IPS DF 6.9 (cell line): ENCODE measurements at regions not wholly inside any gene's neighbourhood (a gene's known extent, or its start where the extent isn't known, plus 50 kb on each side); places are given as distances from the start of the nearest gene placed in this dataset.

Experiments
- DNase-seq: peaks from one replicate; pipeline ENCODE4 v3.0.0-alpha.2; 2013; ENCODE audit warnings: low read depth, low spot score
- H3K27ac ChIP-seq: one replicate; pipeline ENCODE4 v1.5.1; 2013; ENCODE audit warnings: low read length, control low read depth
- H3K27me3 ChIP-seq: 2 replicates; pipeline ENCODE4 v1.6.1; 2013; ENCODE audit warnings: mild to moderate bottlenecking, low read length; ENCODE audit not compliant: control insufficient read depth, insufficient read depth
- H3K36me3 ChIP-seq: 2 replicates; pipeline ENCODE4 v1.6.1; 2013; ENCODE audit warnings: low read length; ENCODE audit not compliant: control insufficient read depth, insufficient read depth
- H3K4me1 ChIP-seq: 2 replicates; pipeline ENCODE4 v1.6.1; 2013; ENCODE audit warnings: low read length; ENCODE audit not compliant: control insufficient read depth, insufficient read depth
- H3K4me3 ChIP-seq: 2 replicates; pipeline ENCODE4 v1.5.1; 2013; ENCODE audit warnings: mild to moderate bottlenecking, low read length
- H3K9me3 ChIP-seq: 2 replicates; pipeline ENCODE4 v1.6.1; 2013; ENCODE audit warnings: low read length, inconsistent platforms; ENCODE audit not compliant: control insufficient read depth, insufficient read depth
- WGBS: extraction: QIAGEN DNeasy Blood & Tissue Kit; methylation state at CpG from one replicate; pipeline ENCODE4 v1.1.7; 2013; ENCODE audit warnings: mixed read lengths, missing lambda C conversion rate; ENCODE audit not compliant: insufficient read length, insufficient coverage; 5-methylcytosine and 5-hydroxymethylcytosine counted together

DNA sequence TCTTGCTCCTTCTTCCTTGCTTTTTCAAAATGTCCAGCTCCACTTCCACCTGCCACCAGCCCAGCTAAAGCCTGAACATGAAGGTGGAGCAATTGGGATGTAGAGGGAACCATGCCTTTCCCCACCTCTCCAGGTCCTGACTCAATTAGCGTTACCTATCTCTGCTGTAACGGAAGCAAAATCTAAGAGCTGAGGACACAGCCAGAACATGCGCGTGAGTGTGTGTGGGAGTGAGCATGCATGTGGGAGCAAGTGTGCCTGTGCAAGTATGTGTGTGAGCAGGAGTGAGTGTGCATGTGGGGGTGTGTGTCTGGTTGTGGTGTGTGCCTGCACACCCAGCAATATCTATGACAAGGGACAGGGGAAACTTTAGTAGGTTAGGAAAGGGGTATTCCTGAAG is 364.5 kb downstream of the MID1IP1 start:
- Histone ChIP-seq H3K36me3 (no peaks in the 10 kb centered on the region), H3K4me3 (no peak overlapping the region), H3K9me3 (no peaks in the 10 kb centered on the region), H3K27me3 (no peaks in the 10 kb centered on the region; the same call in 1 of the 2 replicates), H3K27ac (no peak overlapping the region), H3K4me1 (no peaks in the 10 kb centered on the region)
- no peak for DNase-seq
- no CpG with 5 or more reads among the region's 4 CpGs for WGBS

DNA sequence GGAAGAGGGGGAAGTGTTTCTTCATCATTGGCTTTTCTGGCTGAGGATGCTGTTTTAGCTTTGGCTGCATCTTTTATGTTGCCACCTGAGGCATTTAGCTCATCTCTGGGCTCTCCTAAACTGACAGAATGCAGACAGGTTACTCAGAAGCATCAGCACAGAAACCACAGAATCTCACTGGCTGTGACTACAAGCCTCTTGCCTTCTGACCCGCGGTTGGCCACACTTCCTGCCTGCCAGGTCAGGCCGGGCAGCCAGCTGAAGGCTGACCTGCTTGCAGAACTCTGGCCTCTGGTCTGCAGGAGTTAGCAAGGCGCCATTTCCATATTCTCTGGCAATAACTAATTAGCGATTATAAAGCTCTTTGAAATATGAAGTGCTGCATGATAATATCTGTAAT is 366.5 kb downstream of the MID1IP1 start:
- Histone ChIP-seq H3K4me3 (no peak overlapping the region), H3K4me1 (no peaks in the 10 kb centered on the region), H3K9me3 (no peaks in the 10 kb centered on the region), H3K27ac (no peak overlapping the region), H3K27me3 (no peaks in the 10 kb centered on the region; the same call in 1 of the 2 replicates), H3K36me3 (no peaks in the 10 kb centered on the region)
- no peak for DNase-seq
- WGBS = no CpG with 5 or more reads among the region's 5 CpGs

DNA sequence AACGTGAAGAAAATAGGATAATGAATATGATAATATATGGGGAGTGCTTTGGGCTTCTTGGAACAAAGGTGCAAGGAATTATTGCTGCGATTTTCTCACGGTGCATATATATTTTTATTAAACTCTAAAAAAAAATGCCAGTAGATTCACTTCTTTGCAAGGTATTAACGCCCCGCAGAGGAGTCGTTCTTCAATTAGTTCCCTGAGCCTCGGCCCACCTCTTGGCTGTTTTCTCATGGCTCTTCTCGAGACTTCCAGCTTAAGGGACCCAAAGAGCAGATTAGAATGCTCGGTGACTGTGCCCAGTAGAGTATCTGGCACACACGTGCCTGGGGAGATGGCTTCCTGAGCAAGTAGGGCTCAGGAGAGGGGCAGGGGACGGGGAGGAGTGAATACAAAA is 367.4 kb downstream of the MID1IP1 start:
- H3K9me3 ChIP-seq = no peaks in the 10 kb centered on the region
- WGBS = 100% methylated on average over 1 of the region's 11 CpGs
- DNase-seq = no peak
- H3K27me3 ChIP-seq = no peaks in the 10 kb centered on the region; the same call in 1 of the 2 replicates
- H3K4me3 ChIP-seq = no peak overlapping the region
- H3K4me1 ChIP-seq = no peaks in the 10 kb centered on the region
- H3K27ac ChIP-seq = no peak overlapping the region
- H3K36me3 ChIP-seq = no peaks in the 10 kb centered on the region

DNA sequence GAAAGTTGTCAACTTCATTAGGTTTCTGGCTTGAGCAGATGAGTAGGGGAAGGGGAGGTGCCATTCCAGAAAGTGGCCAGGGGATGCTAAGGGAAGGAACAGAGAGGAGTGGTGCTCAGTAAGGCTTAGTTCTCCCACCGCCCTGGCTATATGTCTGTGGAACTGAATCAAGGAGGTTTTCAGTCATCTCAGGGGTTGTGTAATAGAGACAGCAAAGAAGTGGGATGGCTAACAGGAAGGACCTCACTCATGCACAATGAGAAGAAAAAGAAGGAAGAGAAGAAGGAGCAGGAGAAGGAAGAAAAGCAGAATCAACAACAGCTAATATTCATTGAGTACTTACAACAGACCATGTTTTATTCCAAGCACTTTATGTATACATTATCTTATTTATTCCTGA is 368.7 kb downstream of the MID1IP1 start:
- Histone ChIP-seq H3K9me3 (no peaks in the 10 kb centered on the region), H3K4me3 (no peak overlapping the region), H3K27me3 (no peaks in the 10 kb centered on the region), H3K36me3 (no peaks in the 10 kb centered on the region), H3K27ac (no peak overlapping the region), H3K4me1 (no peaks in the 10 kb centered on the region)
- no CpG with 5 or more reads among the region's 1 CpG for WGBS
- DNase-seq = no peak

DNA sequence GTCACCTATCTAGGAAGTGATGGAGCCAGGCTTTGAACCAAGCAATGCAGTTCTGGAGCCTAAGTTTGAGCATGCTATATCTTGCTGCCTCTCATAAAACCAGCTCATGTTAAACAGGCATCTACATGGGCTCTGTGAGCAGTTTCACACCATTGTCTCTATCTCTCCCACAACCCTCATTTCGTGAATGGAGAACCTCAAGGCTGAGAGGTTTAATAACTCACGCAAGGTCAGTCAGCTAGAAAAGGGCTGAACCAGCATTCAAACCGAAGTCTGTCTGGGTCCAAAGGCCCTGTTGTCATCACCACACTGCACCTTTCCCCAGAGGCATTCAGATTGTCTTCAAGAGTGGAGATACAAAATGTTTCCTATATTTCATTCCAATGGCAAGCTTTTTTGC is 369.2 kb downstream of the MID1IP1 start:
- no peaks in the 10 kb centered on the region for H3K36me3 ChIP-seq
- no CpG with 5 or more reads among the region's 3 CpGs for WGBS
- no peak overlapping the region for H3K4me3 ChIP-seq

DNA sequence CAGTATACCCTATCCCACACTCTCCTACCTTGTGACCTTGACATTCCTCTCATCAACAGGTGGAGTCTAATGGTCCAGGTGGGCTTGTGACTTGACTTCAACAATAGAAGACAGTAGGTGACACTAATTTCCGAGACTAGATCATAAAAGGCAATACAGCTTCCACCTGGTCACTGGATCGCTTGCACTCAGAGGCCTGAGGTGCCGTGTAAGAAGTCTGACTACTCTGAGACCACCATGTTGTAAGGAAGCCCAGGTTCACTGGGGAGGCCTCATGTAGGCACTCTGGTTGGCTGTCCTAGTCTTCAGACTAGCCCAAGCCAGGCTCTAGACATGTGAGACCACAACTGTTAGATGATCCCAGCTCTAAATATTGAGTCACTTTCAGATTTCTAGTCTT is 370.4 kb downstream of the MID1IP1 start:
- H3K4me1 ChIP-seq = 0 out of 2 replicates have a peak, but pooled peaks cover 1% of the 10 kb centered on the region
- no CpG with 5 or more reads among the region's 3 CpGs for WGBS
- H3K27ac ChIP-seq = no peak overlapping the region
- no peaks in the 10 kb centered on the region for H3K36me3 ChIP-seq
- no peaks in the 10 kb centered on the region for H3K9me3 ChIP-seq
- no peak overlapping the region for H3K4me3 ChIP-seq
- no peak for DNase-seq
- H3K27me3 ChIP-seq = no peaks in the 10 kb centered on the region

More for the DNA sequence above, 369.2 kb downstream of the MID1IP1 start:
- Histone ChIP-seq H3K27ac (no peak overlapping the region), H3K27me3 (no peaks in the 10 kb centered on the region), H3K9me3 (no peaks in the 10 kb centered on the region), H3K4me1 (no peaks in the 10 kb centered on the region)
- no peak for DNase-seq

DNA sequence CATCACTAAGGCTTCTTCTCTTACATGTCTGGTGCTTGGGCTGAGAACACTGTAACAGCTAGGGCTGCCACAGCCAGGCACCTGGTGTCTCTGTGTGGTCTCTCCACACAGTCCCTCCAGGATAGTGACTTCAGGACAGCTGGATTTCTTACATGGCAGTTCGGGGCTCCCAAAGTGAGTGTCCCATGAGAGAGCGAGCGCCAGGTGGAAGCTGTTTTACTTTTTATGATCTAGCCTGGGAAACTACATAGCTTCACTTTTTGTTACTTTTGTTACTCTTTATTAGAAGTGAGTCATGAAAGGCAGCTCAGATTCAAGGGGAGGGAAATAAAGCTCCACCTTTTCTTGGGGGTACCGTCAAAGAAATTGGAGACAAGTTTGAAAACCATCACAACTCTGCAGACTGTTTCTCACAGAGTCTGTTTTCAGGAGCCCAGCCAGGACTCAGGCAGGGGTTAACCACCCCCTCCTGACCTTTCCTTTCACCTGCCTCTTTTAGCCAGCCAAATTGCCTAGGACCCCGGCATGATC is 373.0 kb downstream of the MID1IP1 start:
- H3K27ac ChIP-seq = no peak overlapping the region
- no peaks in the 10 kb centered on the region for H3K9me3 ChIP-seq
- no peak for DNase-seq
- no peaks in the 10 kb centered on the region for H3K36me3 ChIP-seq
- H3K4me1 ChIP-seq = 0 out of 2 replicates have a peak, but pooled peaks cover 1% of the 10 kb centered on the region
- H3K4me3 ChIP-seq = no peak overlapping the region
- WGBS = no CpG with 5 or more reads among the region's 5 CpGs
- no peaks in the 10 kb centered on the region for H3K27me3 ChIP-seq

DNA sequence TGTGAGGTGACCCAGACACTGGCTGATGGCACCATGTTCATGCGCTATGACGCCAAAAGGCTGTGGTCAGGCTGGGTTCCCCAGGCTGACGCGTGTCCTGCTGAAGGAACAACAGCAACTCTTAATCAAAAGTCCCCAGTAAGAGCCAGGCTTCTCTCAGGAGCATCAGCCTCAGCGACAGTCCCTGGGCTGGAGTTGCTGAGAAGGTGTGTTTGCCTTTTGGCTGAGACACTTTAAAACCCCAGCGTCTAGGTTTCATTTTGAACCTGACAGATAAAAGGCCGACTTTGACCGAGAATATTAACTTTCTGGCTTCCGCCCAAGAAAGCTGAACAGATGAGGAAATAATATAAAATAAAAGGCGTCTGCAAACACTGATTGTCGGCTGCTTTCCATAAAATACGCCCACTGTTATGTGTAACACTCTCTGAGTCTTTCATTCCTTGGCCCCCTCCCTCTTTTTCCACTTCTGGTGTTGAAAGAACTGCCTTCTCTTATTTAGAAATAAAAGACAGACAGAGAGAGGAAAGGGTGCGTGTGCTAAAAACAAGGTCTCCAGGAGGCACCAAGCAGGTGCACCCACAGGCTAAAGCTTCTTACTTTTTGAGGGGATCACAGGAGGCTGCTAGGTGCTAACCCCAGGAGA is 373.6 kb downstream of the MID1IP1 start:
- no CpG with 5 or more reads among the region's 13 CpGs for WGBS
- H3K9me3 ChIP-seq = no peaks in the 10 kb centered on the region
- H3K27me3 ChIP-seq = no peaks in the 10 kb centered on the region
- DNase-seq = no peak
- H3K4me3 ChIP-seq = no peak overlapping the region
- H3K4me1 ChIP-seq = 0 out of 2 replicates have a peak, but pooled peaks cover 1% of the 10 kb centered on the region
- no peaks in the 10 kb centered on the region for H3K36me3 ChIP-seq
- no peak overlapping the region for H3K27ac ChIP-seq

DNA sequence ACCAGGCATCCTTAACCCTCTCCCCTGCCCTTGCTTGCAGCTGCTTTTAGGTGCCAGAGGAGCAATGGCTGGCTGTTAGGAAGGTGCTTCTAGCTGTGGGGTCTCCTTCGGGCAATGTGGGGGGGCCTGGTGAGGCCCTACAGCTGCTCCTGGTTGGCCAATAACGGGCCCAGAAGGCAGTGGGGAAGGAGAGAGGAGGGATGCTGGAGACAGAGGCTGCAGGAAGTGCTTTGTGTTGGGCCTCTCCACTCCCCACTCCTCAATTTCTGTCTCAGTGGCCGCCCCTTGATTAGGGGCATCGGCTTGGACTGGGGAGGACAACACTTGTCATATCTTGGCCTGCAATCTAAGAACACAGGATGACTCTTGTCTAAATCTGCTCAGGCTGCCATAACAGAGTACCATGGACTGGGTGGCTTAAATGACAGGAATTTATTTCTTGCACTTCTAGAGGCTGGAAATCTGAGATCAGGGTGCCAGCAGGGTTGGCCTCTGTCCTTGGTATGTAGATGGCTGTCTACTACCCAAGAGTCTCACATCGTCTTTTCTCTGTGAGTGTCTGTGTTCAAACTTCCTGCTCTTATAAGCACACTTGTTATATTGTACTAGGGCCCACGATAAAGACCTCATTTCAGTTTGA is 374.3 kb downstream of the MID1IP1 start:
- Histone ChIP-seq H3K9me3 (no peaks in the 10 kb centered on the region), H3K4me3 (no peak overlapping the region), H3K36me3 (no peaks in the 10 kb centered on the region), H3K4me1 (0 out of 2 replicates have a peak, but pooled peaks cover 1% of the 10 kb centered on the region), H3K27me3 (no peaks in the 10 kb centered on the region), H3K27ac (no peak overlapping the region)
- no peak for DNase-seq
- WGBS = no CpG with 5 or more reads among the region's 6 CpGs

DNA sequence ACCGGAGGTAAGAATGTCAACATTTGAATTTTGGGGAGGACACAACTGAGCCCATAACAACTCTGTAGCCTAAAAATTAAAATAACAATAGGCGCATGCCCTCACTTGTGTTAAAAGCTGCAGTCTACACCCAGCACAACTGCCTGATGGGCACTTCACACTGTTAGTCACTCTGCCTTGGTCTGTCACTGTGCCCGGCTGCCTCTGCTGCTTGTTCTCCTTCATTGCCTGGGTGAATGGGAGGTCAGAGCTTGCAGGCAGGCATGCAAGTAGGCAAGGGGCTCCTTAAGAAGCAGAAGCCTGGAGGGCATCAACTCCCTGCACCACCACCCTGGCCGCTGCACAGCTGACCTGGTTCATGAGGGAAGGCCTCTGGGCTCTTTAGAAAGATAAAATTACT is 374.8 kb downstream of the MID1IP1 start:
- no peak for DNase-seq
- no peak overlapping the region for H3K4me3 ChIP-seq
- H3K36me3 ChIP-seq = no peaks in the 10 kb centered on the region
- H3K27me3 ChIP-seq = no peaks in the 10 kb centered on the region
- no peaks in the 10 kb centered on the region for H3K9me3 ChIP-seq
- H3K4me1 ChIP-seq = 0 out of 2 replicates have a peak, but pooled peaks cover 1% of the 10 kb centered on the region
- no peak overlapping the region for H3K27ac ChIP-seq
- WGBS = no CpG with 5 or more reads among the region's 4 CpGs
